GM21360 (cell line): ENCODE measurements at regions not wholly inside any gene's neighbourhood (a gene's known extent, or its start where the extent isn't known, plus 50 kb on each side); places are given as distances from the start of the nearest gene placed in this dataset.

Source experiments
- ATAC-seq: cut with Tn5 transposase; IDR thresholded peaks from one replicate; pipeline ENCODE4 v1.9.1; 2021; ENCODE audit warnings: mild to moderate bottlenecking, moderate library complexity; ENCODE audit not compliant: unreplicated experiment

- no peak for ATAC-seq
Observed at GRCh38 chr11:128200467-128200866, 386.9 kb downstream of the ETS1 start.

DNA sequence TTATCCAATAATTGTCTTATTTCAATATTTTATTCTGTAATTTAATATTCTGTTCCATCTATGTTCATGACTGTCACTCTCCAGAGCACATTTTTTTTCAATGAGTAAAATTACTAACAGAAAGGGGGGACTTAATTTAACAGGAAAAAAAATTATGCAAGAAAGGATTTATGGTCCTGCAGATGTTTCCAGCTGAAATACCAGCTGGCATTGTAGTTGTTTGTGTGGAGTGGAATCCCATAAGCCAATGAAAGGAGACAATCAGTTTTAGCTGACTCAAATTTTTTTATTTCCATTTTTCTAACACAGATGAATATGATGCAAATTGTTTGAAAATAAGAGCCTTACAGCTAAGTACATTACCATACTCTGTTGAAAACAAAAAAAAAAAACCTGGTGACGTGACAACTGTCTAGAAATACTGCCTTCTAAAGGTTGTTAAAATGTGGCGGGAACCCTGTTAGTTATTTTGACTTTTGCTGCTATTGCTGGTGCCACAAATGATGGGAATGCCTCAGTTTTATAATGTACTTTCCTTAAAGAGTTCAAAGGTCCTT is 389.1 kb downstream of the ETS1 start:
- no peak for ATAC-seq

- ATAC-seq = no peak
Observed at GRCh38 chr11:128196235-128196634, 391.1 kb downstream of the ETS1 start.

DNA sequence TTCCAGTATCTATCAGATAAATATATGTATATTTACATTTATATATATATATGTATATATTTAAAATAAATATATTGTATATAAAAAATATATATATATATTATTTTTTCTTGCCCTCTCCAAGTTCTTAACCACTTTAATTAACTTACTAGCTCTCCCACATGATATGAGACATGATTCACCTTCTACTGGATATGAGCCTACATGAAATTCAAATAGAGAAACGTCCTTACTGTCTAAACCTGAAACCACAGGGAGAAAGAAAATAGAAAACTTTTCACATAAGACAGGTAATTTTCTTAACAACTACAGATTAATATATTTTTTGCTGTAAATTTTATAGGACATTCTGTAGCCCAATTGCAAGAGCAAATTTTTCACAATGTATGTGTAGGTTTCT is 391.6 kb downstream of the ETS1 start:
- ATAC-seq = no peak

- ATAC-seq = no peak
Observed at GRCh38 chr11:128195057-128195751, 392.2 kb downstream of the ETS1 start.

DNA sequence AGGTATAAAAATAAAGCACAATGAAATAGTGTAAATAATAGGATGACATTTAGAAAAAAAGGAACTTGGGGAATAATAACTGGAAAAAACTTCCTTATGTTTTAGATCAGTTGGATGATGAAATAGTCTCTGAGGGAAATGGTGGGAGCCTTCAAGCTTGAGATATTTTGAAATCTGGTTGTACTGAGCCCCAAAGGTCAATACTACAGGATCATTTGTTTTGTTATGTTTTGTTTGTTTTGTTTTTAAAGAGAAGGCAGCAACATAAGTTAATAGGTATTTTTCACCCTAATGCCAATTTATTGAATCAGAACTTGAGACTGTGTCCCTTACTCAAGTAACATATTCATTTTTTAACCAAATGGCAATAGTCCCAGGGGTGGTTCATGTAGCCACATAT is 393.1 kb downstream of the ETS1 start:
- ATAC-seq = no peak

DNA sequence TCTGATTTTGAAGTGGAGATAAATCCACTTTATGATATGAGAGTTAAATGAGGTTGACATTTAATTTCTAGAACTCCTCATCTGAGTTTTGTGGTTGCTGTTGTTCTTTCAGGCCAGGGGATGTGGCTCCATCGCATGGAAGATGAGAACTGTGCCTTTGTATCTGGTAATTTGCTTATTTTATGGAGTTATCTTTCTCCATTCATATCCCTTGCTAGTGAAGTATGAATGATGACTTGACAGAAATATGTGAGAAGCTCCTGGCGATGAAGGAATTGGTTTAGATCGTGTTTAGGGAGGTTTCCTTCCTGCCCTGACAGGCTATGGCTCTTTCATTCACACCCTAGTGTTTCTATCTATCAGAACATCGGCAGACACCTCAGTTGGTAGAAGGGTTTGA is 393.7 kb downstream of the ETS1 start:
- ATAC-seq = no peak

DNA sequence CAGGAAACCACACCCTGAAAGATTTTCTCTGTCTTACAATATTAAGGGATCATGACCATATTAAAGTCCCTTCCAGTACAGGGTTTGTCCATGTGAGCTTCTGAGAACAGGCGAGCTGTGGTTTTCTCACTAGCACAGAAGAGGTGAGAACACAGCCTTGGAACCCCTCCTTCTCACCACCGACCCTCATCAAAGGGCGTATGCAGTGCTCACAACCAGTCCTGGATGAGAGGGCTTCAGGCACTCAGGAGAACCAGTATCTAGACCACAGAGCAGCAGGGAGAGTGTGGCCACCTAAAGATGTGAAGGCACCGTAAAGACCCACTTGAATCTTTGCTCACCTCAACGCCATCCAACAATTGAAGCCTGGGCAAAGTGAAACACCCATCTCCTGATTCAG is 397.0 kb downstream of the ETS1 start:
- ATAC-seq = no peak

DNA sequence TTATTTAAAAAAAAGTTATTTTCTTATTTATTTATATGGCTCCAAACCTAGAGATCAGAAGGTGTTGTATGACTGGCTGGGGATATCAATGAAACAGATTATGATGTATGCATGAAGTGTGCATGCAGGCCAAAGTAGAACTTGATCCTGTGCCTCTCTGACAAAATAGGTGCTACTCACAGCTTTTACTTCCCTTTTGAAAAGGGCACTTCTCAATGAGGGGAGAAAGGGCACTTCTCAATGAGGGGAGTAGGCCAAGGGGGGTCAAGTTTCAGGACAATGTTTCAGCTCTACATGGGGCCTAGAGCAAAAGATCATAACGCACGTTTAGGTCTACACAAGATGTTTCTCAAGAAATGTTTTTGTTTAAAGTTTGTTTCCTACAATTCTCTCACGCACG is 397.5 kb downstream of the ETS1 start:
- ATAC-seq = no peak

- ATAC-seq = no peak
Observed at GRCh38 chr11:128188346-128189004, 398.9 kb downstream of the ETS1 start.

DNA sequence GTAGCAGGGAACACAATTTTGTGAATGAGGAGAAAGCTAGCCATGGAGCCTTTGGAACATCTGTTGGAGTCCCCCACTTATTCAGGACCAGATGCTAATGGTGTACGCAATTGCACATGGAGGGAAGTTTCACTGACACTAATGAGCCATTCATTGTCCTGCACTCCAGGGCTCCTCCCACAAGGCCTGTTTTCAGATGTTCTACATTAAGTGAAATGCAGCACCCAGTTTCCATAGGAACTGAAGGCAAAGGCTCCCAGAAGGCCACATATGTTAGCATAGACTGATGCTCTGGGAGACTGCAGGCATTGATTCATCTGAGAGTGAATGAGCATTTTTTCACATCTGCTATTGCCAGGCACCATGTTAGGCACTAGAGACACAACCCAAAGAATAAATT is 399.5 kb downstream of the ETS1 start:
- no peak for ATAC-seq

DNA sequence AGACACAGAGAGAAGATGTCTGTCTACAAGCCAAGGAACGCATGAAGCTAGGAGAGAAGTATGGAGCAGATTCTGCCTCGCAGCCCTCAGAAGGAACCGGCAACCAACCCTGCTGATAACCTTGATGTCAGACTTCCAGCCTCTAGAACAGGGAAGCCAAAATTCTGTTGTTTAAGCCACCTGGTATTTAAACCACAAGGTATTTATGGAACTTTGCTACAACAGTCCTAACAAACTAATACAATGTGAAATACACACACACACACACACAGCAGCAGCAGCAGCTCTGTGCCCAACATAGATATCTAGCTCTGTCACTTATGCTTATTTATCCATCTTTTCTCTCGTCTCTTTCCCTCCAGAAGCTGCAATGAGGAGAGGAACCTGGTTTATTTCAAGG is 400.0 kb downstream of the ETS1 start:
- ATAC-seq = no peak

DNA sequence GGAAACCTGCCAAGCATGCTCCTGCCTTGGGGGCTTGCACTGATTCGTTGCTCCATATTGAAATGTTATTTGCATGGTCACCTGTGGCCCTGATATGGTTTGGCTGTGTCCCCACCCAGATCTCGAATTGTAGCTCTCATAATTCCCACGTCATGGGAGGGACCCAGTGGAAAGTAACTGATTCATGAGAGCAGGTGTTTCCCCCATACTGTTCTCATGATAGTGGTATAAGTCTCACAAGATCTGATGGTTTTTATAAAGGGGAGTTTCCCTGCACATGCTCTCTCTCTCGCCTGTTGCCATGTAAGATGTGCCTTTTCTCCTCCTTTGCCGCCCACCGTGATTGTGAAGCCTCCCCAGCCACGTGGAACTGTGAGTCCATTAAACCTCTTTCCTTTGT is 402.4 kb downstream of the ETS1 start:
- no peak for ATAC-seq

- no peak for ATAC-seq
Observed at GRCh38 chr11:128182844-128183243, 404.5 kb downstream of the ETS1 start.

GRCh38 chr11:128181984-128182383 is 405.4 kb downstream of the ETS1 start:
- ATAC-seq = no peak

GRCh38 chr11:128181088-128181480 is 406.3 kb downstream of the ETS1 start:
- no peak for ATAC-seq

DNA sequence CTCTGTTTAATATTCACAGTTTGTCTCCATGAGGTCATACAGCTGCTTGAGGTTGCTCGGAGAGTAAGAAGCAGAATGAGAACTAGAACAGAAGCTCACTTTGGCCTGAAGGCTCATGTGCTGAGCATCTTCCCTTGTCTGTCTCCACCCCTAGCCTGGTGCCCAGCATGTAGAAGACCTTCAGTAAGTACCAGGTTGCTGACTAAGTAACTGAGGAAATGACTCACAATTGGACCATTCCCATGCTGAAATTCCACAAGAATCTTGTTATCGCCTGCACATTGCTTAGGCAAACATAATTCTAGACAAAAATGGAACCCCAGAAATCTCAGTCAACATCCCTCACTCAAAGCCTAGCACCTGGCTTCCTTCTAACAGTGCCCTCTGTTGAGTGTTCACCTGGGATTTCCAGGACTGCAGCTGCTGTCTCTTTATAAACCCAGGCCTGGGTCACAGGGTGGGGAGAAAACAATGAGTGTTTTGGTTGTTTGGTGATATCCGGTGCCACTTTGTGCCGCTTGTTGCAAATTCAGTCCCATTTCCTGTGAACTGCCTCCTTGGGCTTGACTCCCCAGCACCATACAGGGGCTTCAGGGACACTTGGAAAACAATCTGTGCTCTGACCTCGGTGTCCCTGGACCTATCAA is 406.8 kb downstream of the ETS1 start:
- ATAC-seq = no peak

- no peak for ATAC-seq
Observed at GRCh38 chr11:128179512-128179911, 407.8 kb downstream of the ETS1 start.

DNA sequence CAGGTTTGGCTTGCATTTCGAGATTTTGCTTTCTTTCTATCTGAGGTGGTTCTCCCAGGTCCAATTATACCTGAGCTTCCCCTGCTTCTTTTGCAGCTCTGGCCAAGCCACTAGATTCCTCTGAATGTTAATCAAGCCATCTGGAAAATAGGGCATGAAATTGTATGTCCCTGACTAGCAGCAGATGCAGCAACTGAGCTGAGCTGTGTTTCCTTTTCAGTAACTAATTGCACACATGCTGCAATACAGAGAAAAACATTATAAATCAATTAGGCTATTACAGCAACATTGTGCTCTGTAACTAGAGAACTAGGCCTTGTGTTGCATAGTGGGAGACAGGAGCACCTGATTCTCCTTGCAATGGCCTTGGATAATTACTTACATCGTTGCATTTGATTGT is 408.3 kb downstream of the ETS1 start:
- no peak for ATAC-seq

GRCh38 chr11:128174465-128175291 is 412.7 kb downstream of the ETS1 start:
- no peak for ATAC-seq
